ENCODE measurements at regions not wholly inside any gene's neighbourhood (a gene's known extent, or its start where the extent isn't known, plus 50 kb on each side); places are given as distances from the start of the nearest gene placed in this dataset.

DNA sequence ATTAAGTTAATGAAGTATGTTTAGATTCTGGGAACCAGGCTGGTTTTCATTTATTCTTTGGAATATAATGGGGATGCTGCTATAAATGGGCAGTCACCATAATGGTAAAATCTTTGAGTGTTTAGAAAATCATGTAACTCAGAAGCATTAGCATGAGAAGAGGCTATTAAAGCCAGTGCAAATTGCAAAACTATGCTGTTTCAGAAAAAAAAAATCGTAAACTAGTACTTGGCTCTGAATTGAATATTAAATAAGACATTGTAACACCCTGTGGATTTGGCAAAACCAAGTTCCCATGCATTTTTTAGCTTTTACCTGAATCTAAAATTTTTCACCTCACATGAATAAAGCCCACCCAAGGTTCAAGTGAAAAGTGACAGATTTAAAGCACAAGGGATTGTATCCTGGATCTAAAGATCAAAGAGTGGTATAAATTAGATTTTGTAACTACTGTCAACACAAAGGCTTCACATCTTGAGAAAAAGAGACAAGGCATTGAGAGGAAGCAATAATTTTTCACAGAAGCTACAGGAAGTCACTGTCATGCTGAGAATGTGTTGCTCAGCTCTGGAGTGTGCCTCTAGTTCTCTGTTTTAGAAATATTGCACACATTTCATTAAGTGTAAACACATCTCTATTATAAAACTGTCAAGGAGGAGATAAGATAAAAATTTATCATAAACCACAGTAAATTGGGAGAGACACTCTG is 142.2 kb downstream of the ABCA8 start:
- no peak for FAIRE-seq

DNA sequence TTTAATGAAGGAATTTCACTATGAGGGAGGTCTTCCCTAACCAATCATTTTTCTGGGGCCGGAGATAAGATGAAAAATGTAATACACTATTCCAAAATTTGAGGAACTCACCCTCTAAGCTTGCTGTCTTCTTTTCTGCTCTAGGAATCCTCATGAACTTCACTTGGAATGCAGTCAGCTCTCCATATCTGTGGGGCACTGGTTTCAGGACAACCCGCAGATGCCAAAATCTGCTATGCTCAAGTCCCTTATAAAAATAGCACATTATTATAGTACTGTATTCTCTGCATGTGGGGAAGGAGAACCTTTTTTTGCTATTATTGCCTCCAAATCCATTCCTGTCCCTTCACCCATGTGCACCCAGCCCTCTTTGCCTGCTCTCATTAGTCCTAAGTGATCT is 146.0 kb downstream of the ABCA8 start:
- FAIRE-seq, result no peak

DNA sequence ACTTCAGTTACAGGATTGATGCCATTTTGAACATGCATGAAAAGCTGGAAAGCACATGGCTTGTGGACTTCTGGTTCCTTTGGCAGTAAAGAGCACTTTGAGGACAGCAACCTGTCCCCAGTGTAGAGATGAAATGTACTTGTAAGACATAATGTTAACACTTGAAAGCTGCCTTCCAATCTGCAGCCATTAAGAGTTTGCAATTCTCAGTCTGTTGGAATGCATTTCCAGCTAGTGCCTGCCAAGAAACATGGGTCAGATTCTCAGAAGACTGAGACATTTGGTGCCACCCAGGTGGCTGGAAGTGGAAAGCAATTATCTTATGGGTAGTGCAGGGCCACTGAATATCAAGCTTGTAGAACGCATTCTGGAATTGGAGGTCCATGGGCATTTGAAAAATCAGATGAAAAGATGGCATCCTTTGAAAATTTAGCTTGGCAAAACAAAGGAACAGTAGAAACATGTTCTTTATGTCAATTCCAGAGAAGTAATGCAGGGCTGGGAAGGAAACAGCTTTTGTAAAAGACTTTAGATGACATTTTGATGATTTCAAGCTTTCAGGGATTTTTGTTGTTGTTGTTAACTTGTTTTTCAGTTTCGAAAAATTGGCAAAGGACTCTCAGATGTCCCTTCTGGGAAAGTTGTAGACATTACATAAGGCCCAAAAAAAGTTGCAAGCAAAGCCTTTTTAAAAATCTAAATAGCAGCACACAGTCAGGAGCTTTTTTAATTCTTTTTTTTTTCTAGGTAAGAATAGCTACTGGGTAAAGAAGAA is 147.0 kb downstream of the ABCA8 start:
- no peak for FAIRE-seq

DNA sequence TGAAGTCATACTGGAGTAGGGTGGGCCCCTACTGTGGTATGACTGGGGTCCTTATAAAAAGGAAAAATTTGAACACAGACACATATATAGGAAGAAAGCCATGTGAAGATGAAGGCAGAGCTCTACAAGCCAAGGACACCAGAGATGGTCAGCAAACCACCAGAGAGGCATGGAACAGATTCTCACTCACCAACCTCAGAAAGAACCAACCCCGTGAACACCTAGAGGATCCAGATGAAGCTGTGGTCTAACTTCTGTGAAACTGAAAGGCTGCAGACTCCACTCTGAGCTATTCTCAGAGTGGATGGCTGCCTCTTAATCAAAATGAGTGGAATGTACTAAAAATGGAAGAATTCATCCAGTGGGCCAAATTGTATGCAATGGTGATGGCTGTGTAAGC is 149.6 kb downstream of the ABCA8 start:
- no peak for FAIRE-seq

- no peak for FAIRE-seq
Measured at GRCh38 chr17:68804777-68805520, 150.2 kb downstream of the ABCA8 start.

- FAIRE-seq, result no peak
Measured at GRCh38 chr17:68803164-68803929, 151.8 kb downstream of the ABCA8 start.

- FAIRE-seq, result no peak
Measured at GRCh38 chr17:68801335-68802247, 153.6 kb downstream of the ABCA8 start.

DNA sequence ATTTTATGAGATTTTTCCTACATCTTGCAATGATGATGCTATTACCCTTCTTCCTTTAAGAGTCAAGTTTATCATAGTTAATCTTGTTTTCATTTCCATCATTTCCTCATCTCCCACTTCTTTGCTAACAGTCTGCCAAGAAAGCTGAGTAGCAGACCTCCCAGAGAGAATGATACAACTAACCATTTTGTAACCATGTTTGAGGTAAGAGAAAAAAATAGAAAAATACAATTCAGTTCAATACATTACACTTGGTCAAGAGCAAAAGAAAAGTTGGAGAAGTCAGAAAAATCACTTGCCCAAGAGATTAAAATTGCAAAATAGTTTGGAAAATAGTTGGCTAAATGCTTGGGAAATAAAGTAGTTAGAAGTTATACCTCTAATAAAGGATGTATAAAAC is 154.4 kb downstream of the ABCA8 start:
- FAIRE-seq, result no peak

DNA sequence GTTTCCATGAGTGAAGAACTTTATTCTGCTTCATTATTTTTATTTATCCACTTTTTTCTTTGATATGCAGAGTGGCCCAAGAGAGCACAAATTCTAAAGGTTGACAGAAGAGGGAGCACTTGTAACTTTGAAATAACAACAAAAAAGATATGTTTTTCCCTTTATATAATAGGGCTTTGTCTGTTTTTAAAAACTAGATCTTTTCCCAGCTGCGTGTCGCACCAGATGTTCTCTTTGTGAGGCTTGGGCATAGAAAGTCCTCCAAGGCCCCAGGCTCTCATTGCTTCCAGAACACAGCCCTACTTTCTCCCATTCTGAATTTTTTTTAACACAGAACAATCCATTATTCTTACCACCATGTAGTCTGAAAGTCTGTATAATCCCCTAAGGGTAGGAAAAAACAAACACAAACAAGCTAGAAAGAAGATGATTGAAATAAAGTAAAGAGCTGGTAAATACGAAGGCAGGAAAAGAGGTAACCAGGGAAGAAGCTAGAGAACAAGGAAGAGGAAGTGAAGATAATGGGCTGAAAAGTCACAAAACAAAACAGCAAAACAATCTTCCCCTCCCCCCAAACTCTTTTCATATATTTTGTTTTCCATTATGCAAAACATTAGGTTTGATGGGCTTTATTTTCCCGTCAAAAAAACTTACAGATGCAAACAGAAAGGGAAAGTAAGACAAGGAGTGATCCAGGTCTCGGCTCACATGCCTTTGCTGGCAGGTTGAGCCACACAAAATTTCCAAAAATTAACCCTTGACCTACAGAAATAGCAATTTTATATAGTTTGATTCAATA is 160.4 kb downstream of the ABCA8 start:
- no peak for FAIRE-seq

GRCh38 chr17:68792873-68793272 is 162.3 kb downstream of the ABCA8 start:
- FAIRE-seq, result no peak

DNA sequence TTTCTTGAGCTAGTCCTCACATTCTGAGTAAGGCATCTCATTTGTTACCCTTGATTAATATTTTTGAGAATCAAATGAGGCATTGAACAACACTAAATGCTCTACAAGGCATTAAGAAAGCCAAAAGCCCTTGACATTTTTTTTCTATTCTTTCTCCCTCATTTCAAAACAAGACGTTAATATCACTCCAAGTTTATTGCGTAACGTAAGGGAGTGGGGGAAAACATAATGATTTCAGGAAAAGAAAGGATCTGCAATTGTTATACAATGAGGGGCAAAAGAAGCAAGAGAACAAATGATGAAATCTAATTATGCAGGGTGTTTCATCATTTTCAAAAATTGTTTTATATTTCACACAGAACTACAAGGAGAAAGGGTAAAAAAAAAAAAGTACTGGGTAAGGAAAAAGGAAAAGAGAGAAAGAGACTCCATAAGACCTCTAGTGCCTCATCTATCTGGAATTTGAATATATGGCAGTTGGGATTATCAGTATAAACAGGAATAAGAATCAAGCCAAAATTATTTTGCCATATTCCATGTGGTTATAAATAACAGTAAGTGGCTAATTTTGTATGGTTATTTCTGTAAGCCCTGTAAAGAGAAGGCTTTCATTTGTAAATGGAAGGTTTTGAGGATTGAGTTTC is 163.0 kb downstream of the ABCA8 start:
- no peak for FAIRE-seq

DNA sequence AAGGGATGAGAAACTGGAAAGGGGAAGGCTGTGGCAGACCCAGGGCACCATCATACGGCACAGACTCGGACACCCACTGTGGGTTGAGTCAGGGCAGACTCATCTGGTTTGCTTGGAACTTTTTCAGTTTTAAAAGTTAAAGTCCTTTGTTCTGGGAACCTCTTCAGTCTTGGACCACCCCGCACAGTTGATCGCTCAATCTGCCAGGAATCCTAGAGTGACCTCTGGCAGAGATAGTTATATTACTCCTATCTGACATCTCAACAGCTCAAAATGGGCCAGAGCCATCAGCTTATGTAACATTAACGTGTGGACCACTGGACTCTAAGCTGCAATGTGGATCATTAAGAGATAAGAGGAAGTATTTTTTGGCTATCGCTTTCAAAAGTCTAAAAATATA is 164.3 kb downstream of the ABCA8 start:
- FAIRE-seq, result no peak

- FAIRE-seq, result no peak
Measured at GRCh38 chr17:68790492-68790891, 164.7 kb downstream of the ABCA8 start.

GRCh38 chr17:68789203-68789962 is 165.8 kb downstream of the ABCA8 start:
- FAIRE-seq, result no peak

- no peak for FAIRE-seq
Measured at GRCh38 chr17:68785565-68786486, 169.4 kb downstream of the ABCA8 start.

DNA sequence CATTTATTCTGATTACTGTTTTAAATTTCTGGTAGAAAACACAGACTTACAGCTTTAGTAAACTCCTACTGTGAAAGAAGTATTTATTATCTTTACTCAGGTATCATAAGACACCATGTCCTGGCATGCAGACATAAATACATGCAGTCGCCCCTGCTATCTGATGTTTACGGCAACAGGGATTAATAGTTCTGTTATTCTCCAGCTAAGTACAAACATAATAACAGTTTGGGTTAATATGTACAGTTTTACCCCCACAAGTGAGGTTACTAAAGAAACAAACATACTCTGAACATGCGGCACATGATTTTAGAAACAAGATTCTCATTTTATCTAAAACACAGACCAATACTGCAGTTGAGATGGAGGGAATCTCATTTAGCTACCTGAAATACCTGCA is 170.8 kb downstream of the ABCA8 start:
- no peak for FAIRE-seq

DNA sequence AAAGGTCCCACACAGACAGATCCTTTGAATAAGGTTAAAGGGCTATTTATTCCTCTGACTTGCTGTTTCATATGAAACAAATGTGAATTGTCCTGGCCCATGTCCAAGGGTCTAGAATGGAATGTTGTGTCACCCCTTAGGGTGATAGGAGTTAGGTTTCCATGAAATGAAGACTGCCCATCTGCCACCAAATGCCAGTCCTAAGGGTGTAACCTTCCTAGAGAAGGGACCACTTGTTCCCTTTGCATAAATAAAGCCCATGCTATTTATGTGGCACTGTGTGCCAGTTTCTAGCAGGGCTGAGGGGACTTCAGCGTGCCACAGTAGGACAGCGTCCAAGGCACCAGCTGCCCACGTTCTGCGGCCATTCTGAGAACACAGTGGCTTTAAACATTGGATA is 171.3 kb downstream of the ABCA8 start:
- no peak for FAIRE-seq

- no peak for FAIRE-seq
Measured at GRCh38 chr17:68782789-68783188, 172.4 kb downstream of the ABCA8 start.

- FAIRE-seq, result no peak
Measured at GRCh38 chr17:68780596-68780995, 174.6 kb downstream of the ABCA8 start.
